ENCODE measurements at regions not wholly inside any gene's neighbourhood (a gene's known extent, or its start where the extent isn't known, plus 50 kb on each side); places are given as distances from the start of the nearest gene placed in this dataset.

DNA sequence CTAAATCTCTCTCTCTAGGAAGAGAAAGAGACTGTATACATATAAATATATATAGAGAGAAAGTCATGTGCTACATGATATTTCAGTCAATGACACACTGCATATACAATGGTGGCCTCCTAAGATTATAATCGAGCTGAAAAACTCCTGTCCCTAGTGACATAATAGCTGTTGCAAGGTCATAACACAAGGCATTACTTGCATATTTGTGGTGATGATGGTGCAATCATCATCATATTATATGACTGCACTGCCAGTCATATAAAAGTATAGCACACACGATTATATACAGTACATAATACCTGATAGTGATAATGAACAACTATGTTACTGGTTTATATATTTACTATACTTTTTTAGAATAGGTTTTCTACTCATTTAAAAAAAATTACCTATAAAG is 316.7 kb downstream of the FGFR2 start:
- DNase-seq (ENCODE audit: low read depth) = peak; percentile 5
- TF ChIP-seq, protein P1, sequence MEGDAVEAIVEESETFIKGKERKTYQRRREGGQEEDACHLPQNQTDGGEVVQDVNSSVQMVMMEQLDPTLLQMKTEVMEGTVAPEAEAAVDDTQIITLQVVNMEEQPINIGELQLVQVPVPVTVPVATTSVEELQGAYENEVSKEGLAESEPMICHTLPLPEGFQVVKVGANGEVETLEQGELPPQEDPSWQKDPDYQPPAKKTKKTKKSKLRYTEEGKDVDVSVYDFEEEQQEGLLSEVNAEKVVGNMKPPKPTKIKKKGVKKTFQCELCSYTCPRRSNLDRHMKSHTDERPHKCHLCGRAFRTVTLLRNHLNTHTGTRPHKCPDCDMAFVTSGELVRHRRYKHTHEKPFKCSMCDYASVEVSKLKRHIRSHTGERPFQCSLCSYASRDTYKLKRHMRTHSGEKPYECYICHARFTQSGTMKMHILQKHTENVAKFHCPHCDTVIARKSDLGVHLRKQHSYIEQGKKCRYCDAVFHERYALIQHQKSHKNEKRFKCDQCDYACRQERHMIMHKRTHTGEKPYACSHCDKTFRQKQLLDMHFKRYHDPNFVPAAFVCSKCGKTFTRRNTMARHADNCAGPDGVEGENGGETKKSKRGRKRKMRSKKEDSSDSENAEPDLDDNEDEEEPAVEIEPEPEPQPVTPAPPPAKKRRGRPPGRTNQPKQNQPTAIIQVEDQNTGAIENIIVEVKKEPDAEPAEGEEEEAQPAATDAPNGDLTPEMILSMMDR (conservative IDR thresholded peaks at IDR 0.05; ENCODE audit: low read depth, low read length) = no peak
- H3K4me3 ChIP-seq (ENCODE audit: low read depth, low read length) = no peak overlapping the region

DNA sequence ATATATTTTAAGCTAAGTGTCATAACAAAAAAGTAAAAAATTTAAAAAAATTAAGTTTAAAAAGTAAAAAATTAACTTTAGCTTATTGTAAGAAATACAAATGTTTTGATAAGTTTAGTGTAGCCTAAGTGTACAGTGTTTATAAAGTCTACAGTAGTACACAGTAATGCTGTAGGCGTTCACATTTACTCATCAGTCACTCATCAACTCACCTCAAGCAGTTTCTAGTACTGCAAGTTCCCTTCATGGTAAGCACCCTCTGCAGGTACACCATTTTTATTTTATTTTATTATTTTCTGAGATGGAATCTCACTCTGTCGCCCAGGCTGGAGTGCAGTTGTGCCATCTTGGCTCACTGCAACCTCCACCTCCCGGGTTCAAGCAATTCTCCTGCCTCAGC is 316.0 kb downstream of the FGFR2 start:
- H3K4me3 ChIP-seq (ENCODE audit: low read depth, low read length) = no peak overlapping the region
- DNase-seq (ENCODE audit: low read depth) = no peak
- TF ChIP-seq, protein P1 (conservative IDR thresholded peaks at IDR 0.05; ENCODE audit: low read depth, low read length) = no peak

DNA sequence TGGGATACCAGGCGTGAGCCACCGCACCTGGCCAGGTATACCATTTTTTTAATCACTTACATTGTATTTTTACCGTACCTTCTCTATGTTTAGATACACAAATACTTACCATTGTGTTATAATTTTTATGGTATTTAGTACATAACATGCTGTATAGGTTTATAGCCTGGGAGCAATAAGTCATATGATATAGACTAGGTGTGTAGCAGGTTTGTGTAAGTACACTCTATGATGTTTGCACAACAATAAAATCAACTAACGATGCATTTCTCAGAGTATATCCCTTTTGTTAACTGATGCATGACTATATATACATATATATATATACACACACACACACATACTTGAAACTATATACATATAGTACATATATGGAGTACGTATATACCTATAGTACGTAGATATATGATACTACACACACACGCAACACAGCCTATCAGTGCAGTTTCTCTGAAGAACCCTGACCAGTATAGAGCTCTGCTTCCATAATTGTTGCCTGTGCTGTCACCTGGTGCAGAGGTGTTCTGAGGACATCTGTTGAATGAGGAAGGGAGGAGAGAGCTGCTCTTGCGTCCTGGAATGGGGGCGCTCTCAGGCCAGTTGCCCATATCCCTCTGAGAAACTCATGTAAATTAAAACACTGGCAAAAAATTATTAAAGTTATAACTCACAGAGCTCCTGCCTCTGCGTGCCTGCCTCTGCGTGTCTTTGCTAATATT is 315.3 kb downstream of the FGFR2 start:
- H3K4me3 ChIP-seq (ENCODE audit: low read depth, low read length) = no peak overlapping the region
- DNase-seq (ENCODE audit: low read depth) = no peak
- TF ChIP-seq, protein P1 (conservative IDR thresholded peaks at IDR 0.05; ENCODE audit: low read depth, low read length) = no peak

DNA sequence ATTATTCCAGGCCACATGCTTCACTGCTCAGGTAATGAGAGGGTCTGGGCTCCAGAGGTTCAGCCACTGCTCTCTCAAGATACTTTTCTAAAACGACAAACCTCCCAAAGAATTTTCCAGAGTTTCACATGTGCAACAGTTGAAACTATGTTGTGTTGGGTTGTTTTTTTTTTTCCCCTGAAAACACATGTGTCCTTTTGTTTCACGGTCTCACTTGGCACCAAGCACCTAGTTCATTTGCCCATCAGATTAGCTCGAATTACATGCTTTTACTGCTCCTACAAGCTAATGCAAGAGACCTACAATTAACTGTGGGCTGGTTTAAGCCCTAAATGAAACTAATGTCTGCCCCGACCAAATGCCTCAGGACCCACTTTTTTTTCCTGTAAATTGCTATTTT is 313.3 kb downstream of the FGFR2 start:
- no peak for DNase-seq (ENCODE audit: low read depth)
- TF ChIP-seq, protein P1 (conservative IDR thresholded peaks at IDR 0.05; ENCODE audit: low read depth, low read length) = no peak
- no peak overlapping the region for H3K4me3 ChIP-seq (ENCODE audit: low read depth, low read length)

DNA sequence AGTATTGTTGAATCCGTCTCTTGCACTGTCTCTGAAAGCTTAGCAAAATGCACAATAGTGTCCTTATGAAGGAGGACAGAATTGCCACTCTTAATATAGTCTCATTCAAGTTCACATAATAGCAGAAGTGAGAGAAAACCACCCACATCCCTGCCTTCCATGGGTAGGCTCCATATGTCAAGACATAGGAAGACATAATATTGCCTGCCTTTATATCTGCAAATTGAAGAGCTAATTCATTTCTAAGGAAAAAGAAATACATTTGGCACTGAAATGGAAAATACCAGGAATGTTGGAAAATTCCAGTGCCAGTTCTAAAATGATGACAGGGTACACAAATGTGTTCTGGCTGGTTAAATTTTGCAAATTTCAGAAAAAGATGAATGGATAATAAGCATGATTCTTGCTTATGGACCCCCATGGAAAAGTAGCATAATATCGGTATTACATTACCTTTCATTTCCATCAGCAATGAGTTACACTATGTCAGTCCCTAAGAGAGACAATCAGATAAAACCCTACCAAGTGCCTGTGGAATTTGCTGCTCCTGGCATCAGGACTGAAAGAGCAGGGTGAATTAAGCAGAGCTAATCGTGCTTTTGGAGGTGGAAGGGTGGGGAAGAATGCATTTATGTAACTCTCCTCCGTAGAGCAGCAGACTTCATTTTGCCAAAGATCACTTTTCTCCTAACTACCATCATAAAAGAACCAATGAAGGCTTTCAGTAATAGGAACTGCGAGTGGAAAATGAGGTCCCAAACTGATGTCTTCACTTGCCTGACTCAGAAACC is 312.6 kb downstream of the FGFR2 start:
- TF ChIP-seq, protein P1 (conservative IDR thresholded peaks at IDR 0.05; ENCODE audit: low read depth, low read length) = no peak
- no peak for DNase-seq (ENCODE audit: low read depth)

DNA sequence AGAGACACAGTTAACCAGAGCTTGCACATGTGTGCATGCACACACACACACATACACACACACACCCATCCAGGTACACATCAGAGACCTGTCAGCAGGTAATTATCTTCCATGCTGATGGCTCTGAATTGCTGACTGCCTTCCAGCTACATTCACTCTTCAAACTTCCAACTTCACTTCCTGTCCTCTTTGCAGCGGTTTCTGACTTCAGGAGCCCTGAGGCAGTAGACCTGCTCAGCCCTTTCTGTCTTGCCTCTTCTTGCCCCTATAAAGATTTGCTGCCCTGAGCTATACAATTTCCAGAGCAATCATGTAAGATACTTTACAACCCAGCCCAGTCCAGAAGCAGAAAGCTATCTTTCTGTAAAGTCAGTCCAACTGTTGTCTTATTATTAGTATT is 310.2 kb downstream of the FGFR2 start:
- no peak for DNase-seq (ENCODE audit: low read depth)
- TF ChIP-seq, protein P1 (conservative IDR thresholded peaks at IDR 0.05; ENCODE audit: low read depth, low read length) = no peak
- H3K4me3 ChIP-seq (ENCODE audit: low read depth, low read length) = no peak overlapping the region

More for the DNA sequence above, 312.6 kb downstream of the FGFR2 start:
- H3K4me3 ChIP-seq (ENCODE audit: low read depth, low read length) = no peak overlapping the region

Data from choroid plexus epithelial cell (primary cell).